HG02763 (cell line): ENCODE measurements at regions not wholly inside any gene's neighbourhood (a gene's known extent, or its start where the extent isn't known, plus 50 kb on each side); places are given as distances from the start of the nearest gene placed in this dataset.
"Not testable (repeated sequence)": the region's sequence is repeated elsewhere in the genome, so short reads cannot be mapped to it uniquely, and the experiment has no call there.

Source experiments
- ATAC-seq: cut with Tn5 transposase; IDR thresholded peaks from one replicate; pipeline ENCODE4 v1.9.1; 2021; ENCODE audit warnings: mild to moderate bottlenecking, moderate library complexity; ENCODE audit not compliant: unreplicated experiment

DNA sequence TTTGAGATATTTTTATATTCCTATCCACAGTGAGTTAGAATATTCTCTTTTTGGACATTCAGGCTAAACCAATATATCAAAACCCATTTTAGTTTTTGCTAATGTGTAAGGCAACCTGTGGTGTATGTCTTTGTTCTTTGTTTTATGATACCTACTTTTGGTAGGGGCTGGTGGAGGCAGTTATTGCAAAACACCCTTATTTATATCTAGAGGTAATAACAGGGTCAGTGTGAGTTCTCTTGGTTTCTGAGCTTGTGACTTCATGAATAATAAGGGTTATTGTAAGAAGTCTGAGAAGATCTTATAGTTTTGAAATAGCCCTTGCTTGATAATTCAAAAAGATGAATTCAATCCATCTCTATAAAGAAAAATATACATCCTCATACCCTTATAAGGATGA lies 235.1 kb upstream of the LRIG3 start:
- no peak for ATAC-seq

DNA sequence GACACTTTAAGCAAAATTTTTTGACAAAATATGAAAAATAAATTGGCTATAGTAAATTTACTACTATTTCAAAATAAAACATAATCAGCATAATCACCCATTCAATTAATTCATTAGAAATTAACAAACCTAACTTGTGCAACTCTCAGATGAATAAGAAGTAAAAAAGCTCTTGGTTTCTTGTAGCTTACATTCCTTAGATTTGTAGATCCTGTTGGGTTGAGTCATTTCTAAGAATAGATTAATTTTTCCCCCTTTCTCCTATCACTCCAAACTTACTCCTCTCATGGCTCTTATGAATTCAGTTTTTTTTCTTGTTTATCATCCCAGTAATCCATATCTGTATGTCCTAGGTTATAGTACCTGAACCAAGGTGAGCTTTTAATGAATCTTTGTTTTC lies 230.9 kb upstream of the LRIG3 start:
- no peak for ATAC-seq

DNA sequence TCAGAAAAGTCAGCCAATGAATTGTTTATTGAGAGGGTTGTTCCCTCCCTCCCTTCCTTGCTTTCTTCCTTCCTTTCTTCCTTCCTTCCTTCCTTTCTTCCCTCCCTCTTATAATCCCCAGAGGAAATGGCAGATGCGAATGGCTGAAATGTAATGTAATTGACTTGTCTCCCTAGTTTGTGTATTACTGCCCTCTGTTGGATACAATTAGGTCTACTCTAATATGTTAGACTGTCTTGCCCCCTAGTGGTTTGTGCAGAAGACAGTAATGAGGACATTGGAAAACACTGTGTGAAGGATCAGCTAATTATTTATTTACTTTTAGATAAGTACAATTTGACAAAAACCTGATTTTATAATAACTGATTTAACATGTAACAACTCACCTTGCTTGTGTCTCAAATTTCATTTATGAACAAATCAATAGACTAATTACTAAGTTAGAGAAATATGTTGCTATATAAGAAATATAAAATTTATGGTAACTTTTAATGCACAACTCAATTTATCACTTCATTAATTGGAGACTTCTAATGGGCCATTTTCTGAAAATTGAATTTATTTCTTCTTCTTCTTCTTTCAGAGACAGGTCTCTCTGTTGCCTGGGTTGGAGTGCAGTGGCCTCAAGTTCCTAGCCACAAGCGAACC lies 229.8 kb upstream of the LRIG3 start:
- ATAC-seq, result peak; percentile 100

- no peak for ATAC-seq
Observed at GRCh38 chr12:59147791-59148190, 227.5 kb upstream of the LRIG3 start.

- ATAC-seq, result no peak
Observed at GRCh38 chr12:59142183-59142790, 222.0 kb upstream of the LRIG3 start.

DNA sequence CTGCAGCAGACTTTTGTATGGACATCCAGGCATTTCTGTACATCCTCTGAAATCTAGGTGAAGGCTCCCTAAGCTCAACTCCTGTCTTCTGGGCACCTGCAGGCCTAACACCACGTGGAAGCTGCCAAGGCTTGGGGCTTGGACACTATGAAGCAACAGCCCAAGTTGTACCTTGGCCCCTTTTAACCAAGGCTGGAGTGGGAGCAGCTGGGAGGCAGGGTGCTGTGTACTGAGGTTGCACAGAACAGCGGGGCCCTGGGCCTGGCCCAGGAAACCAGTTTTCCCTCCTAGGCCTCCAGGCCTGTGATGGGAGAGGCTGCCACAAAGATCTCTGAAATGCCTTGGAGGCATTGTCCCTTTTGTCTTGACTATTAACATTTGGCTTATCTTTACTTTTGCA lies 214.4 kb upstream of the LRIG3 start:
- no peak for ATAC-seq

DNA sequence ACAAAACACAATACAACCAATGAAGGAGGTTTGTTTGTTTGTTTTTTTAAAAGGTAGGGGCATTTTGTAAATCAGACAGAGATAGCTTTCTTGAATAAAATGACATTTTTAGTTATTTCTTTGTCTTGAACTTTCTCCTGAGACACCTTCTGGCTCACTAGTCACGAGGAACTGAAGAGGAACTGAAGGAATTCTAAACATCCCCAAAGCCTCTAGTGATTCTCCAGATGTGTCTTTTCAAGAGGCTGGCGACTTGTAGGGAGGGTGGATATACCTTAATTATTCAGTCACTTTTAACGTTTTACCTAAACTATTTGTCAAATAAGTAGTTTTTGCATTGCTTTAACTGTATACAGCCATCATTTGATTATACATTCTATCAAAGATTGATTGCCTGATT lies 211.2 kb upstream of the LRIG3 start:
- ATAC-seq, result no peak

- no peak for ATAC-seq
Observed at GRCh38 chr12:59122784-59123183, 202.5 kb upstream of the LRIG3 start.

DNA sequence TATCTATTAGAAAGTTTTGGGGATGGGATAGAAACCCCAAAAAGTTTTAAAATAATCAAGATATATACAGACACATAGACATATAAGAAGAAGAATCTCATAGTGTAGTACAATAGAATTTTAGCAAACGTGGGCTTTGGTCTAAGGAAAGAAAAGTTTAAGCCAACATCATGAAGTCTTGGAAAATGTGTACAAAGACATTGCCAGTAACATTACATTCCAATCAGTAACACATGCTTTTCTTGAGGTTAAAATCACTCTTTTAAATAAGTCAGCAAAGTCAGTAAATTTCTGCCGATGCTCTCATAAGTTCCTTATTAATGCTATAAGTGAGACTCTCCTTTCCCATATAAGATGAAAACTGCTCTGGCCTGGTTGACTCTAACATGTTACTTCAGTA lies 201.1 kb upstream of the LRIG3 start:
- ATAC-seq, result no peak

GRCh38 chr12:59119676-59120075 lies 199.4 kb upstream of the LRIG3 start:
- ATAC-seq, result no peak

GRCh38 chr12:59118356-59118755 lies 198.1 kb upstream of the LRIG3 start:
- no peak for ATAC-seq

- ATAC-seq, result no peak
Observed at GRCh38 chr12:59115995-59116394, 195.7 kb upstream of the LRIG3 start.

- no peak for ATAC-seq
Observed at GRCh38 chr12:59115526-59115925, 195.2 kb upstream of the LRIG3 start.

DNA sequence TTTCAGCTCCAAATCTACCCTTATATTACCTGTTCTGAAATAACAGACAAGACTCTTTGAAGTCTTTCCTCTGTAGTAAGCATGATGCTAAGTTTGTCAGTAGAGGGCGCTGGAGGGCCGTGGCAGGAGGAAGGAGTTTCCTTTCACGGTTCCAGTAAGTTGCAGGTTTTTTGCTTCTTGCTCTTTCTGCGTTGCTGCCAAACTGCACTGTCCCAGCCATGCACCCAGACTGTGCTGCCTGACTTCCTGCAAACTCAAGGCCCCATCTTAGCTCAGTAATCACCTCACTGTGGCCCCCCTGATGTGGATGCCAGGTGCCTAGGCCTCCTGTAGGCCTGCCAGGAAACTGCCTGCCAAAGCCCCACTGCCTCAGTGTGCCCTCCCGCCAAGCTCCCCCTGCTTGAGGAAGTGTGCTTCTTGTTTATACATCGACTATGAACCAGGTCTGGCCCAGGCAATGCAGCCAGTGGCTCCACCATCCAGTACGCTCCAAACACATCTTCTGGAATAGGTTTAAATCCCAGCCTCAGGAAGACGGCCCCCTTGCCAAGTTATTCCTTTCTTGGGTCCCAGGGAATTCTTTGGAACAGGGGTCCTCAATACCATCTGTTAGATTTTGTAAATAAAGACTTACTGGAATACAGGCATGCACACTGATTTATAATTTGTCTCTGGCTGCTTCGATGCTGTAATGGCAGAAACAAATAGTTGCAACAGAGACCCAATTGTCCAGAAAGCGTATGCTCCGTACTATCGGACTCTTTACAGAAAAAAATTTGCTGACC lies 193.7 kb upstream of the LRIG3 start:
- peak; percentile 81 for ATAC-seq

GRCh38 chr12:59111851-59112250 lies 191.5 kb upstream of the LRIG3 start:
- no peak for ATAC-seq

- not testable (repeated sequence) for ATAC-seq
Observed at GRCh38 chr12:59108516-59108915, 188.2 kb upstream of the LRIG3 start.

DNA sequence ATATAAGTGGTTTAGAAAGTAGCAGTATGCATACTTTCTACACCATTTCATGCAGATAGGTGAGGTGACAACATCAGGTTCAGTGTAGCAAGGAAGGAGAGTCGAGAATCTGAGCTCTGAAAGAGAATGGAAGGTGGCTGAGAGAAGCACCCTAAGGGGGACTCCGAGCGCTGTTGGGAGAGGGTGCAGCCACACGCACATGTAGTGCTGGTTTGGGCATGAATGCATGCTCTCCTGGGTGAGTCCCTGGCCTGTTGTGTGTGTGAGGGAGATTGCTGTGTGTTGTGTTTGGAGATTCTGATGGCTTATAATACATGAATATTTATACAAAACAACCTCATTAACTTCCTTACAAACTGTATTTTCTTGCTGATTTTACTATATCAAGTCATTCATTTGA lies 180.3 kb upstream of the LRIG3 start:
- no peak for ATAC-seq

DNA sequence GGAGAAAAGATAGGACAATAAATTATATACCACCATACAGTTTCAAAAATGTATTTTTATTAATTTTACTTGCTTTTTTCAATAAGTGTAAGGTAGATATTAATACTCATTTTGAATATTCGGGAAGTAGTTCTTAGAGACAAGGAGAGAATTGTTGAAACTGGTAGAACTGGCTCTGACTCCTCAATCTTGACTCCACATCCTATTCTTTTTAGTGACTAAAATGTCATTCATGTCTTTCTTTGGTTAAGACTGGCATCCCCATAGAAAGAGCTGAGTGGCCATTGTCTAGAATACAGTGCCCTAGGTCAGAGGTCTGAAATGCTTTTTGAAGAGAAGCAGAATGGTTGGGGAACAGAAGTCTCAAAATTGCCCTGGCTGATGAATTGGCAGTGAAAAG lies 177.6 kb upstream of the LRIG3 start:
- ATAC-seq, result no peak

- no peak for ATAC-seq
Observed at GRCh38 chr12:59096246-59096645, 175.9 kb upstream of the LRIG3 start.

- ATAC-seq, result no peak
Observed at GRCh38 chr12:59093073-59093772, 172.9 kb upstream of the LRIG3 start.

GRCh38 chr12:59088673-59089072 lies 168.4 kb upstream of the LRIG3 start:
- ATAC-seq, result no peak

DNA sequence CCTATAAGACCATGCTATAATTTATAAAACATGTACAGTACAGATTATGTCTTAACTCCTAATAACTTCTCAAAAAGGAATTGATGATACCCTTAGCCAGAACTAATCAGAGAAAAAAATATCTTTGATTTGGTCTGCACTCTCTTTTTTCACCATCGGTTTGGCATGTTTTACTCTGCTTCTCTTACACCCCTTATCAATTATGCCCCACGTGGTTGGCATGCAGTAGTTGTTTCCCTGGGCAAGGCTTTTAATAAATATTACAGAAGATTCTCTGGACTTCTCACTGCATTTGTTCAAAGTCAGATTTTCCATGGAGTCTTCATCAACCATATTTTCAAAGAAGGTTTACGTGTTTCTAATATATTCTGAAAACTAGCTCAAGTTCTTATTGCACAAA lies 167.4 kb upstream of the LRIG3 start:
- no peak for ATAC-seq
